Activated CD4-positive, alpha-beta memory T cell treated with anti-CD3 and anti-CD28 coated beads for 36 hours (primary cell): ENCODE measurements at regions not wholly inside any gene's neighbourhood (a gene's known extent, or its start where the extent isn't known, plus 50 kb on each side); places are given as distances from the start of the nearest gene placed in this dataset.

ENCODE experiments used
- CTCF ChIA-PET: fragments of 350-600 bp; sonication (Branson Sonifier 250); formaldehyde crosslinking; loops from one replicate; lab custom pipeline; 2021; ENCODE audit warnings: antibody characterized with exemption, inconsistent platforms; lab: Charles Lee
- POLR2A ChIA-PET: fragments of 350-600 bp; sonication (Branson Sonifier 250); formaldehyde crosslinking; loops from one replicate; lab custom pipeline; 2021; ENCODE audit warnings: antibody characterized with exemption; lab: Charles Lee
- DNase-seq: peaks from one replicate; pipeline ENCODE4 v3.0.0-alpha.2; 2020
- H3K27ac Mint-ChIP-seq: one replicate; pipeline ENCODE4 v1.8.0; 2021; ENCODE audit warnings: mixed read lengths
- H3K27me3 Mint-ChIP-seq: one replicate; pipeline ENCODE4 v1.8.0; 2021; ENCODE audit warnings: mixed read lengths
- H3K36me3 Mint-ChIP-seq: one replicate; pipeline ENCODE4 v1.8.0; 2021; ENCODE audit warnings: mixed read lengths
- H3K4me1 Mint-ChIP-seq: one replicate; pipeline ENCODE4 v1.8.0; 2021; ENCODE audit warnings: low read depth, mixed read lengths
- H3K4me3 Mint-ChIP-seq: one replicate; pipeline ENCODE4 v1.8.0; 2021; ENCODE audit warnings: mild to moderate bottlenecking, mixed read lengths
- H3K9me3 Mint-ChIP-seq: one replicate; pipeline ENCODE4 v1.8.0; 2021; ENCODE audit warnings: mixed read lengths
- intact Hi-C: fragments of 100-400 bp; cut with micrococcal nuclease; formaldehyde crosslinking; loops from one replicate; pipeline ENCODE4 v1.15.1; 2023

DNA sequence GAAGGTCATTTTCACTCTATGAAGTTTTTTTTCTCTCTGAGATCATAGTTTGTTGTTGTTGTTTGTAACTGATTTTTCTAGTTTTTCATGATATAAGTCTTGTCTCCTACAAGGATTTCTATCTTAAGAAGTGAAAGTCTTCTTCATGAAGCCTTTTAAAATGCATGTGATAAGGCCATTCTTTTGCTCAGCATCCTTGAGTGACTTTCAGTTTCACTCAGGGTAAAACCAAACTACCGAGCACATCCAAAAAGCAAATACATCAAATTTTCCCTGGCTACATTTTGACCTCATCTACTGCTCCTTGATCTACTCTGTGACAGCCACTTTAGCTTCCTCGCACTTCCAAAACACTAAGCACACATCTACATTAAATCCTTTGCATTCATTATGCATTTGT is 580.7 kb downstream of the KCTD8 start:
- ChIA-PET POLR2A (no interaction called here), CTCF (no interaction called here)
- peaks cover 18% of the 10 kb centered on the region for H3K9me3 Mint-ChIP-seq
- no peak overlapping the region for H3K27ac Mint-ChIP-seq
- H3K27me3 Mint-ChIP-seq, result no peaks in the 10 kb centered on the region
- no peak overlapping the region for H3K4me3 Mint-ChIP-seq
- H3K4me1 Mint-ChIP-seq, result no peaks in the 10 kb centered on the region
- H3K36me3 Mint-ChIP-seq, result no peaks in the 10 kb centered on the region
- intact Hi-C loops, result no loop called here
- DNase-seq, result no peak

DNA sequence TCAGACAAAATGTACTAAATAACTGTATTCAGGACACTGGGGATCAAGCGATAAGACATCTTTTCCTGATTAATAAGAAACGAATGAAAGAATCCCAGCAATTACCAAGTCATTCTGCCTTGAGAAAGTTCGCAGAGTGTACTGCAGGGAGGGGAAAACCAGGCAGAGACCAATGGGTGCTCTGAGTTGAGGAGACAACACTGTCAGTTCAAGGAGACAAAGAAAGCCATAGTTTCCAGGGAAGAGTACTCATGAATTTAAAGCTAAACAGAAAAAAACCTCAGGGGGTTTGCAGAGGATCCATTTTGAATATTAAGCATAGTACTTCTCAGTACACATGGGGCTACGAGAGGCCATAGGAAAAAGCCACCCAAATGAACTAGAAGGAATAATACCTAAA is 573.0 kb downstream of the KCTD8 start:
- no peaks in the 10 kb centered on the region for H3K4me1 Mint-ChIP-seq
- no peak overlapping the region for H3K4me3 Mint-ChIP-seq
- peaks cover 11% of the 10 kb centered on the region for H3K9me3 Mint-ChIP-seq
- intact Hi-C loops, result no loop called here
- ChIA-PET POLR2A (no interaction called here), CTCF (no interaction called here)
- H3K27ac Mint-ChIP-seq, result no peak overlapping the region
- H3K36me3 Mint-ChIP-seq, result no peaks in the 10 kb centered on the region
- H3K27me3 Mint-ChIP-seq, result no peaks in the 10 kb centered on the region
- no peak for DNase-seq

DNA sequence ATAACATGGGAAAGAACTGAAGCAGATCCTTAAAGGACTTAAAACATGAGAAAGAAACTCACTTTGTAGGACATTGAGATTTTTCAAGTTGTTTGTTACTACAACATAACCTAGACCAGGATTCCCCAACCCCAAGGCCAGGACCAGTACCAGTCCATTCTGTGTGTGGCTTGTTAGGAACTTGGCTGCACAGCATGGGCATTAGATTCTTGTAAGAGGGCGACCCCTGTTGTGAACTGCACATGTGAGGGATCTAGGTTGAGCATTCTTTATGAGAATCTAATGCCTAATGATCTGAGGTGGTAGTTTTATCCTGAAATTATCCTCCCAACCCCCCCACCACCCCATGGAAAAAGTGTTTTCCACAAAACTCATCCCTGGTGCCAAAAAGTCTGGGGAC is 566.1 kb downstream of the KCTD8 start:
- Mint-ChIP-seq H3K4me3 (no peak overlapping the region), H3K27ac (no peak overlapping the region), H3K27me3 (no peaks in the 10 kb centered on the region), H3K4me1 (no peaks in the 10 kb centered on the region), H3K36me3 (no peaks in the 10 kb centered on the region), H3K9me3 (peaks cover 5% of the 10 kb centered on the region)
- intact Hi-C loops, result no loop called here
- ChIA-PET CTCF (no interaction called here), POLR2A (no interaction called here)
- no peak for DNase-seq

DNA sequence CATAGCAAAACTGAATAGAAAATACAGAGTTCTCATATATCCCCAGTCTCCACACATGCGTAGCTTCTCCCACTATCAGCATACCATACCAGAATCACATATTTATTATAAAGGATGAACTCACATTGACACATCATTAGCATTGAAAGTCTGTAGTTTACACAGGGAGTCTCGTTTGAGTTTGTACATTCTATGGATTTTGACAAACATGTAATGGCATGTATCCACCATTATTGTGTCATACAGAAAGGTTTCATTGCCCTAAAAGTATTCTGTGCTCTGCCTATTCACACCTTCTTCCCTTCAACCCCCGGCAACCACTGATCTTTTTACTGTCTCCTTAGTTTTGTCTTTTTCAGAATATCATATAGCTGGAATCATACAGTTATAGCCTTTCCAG is 562.4 kb downstream of the KCTD8 start:
- H3K27me3 Mint-ChIP-seq, result no peaks in the 10 kb centered on the region
- no peak overlapping the region for H3K4me3 Mint-ChIP-seq
- H3K36me3 Mint-ChIP-seq, result no peaks in the 10 kb centered on the region
- H3K4me1 Mint-ChIP-seq, result no peaks in the 10 kb centered on the region
- intact Hi-C loops, result no loop called here
- CTCF ChIA-PET, result no interaction called here
- POLR2A ChIA-PET, result no interaction called here
- no peak for DNase-seq
- peaks cover 4% of the 10 kb centered on the region for H3K9me3 Mint-ChIP-seq
- H3K27ac Mint-ChIP-seq, result no peak overlapping the region

DNA sequence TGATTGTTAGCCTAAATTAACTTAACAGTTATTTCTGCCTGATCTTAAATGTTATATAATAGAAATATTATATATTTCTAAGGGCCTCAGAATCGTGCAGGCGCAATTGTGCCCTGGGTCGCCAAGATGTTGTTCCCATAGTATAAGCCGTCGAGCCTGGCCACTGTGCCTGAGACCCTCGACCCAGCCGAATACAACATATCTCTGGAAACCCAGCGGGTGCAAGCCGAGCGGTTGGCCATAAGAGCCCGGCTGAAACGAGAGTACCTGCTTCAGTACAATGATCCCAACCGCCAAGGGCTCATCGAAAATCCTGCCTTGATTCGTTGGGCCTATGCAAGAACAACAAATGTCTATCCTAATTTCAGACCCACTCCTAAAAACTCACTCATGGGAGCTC is 549.8 kb downstream of the KCTD8 start:
- H3K27me3 Mint-ChIP-seq, result no peaks in the 10 kb centered on the region
- POLR2A ChIA-PET, result no interaction called here

DNA sequence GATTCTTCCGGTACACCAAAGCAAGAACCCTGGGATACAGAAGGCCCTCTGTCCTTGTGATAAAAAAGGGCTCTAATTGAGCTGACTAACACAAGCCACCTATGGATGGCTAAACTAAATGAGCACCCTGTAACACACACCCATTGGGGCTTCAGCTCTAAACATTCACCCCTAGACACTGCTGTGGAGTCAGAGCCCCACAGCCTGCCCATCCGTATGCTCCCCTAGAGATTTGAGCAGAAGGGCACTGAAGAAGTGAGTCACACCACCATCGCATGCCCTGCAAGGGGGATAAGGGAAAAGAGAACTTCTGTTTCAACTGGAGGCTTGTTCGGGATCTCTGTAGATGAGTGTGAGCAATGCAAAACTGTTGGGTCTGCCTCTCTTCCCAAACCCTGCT is 545.2 kb downstream of the KCTD8 start:
- CTCF ChIA-PET, result no interaction called here
- intact Hi-C loops, result no loop called here
- Mint-ChIP-seq H3K9me3 (peaks cover 5% of the 10 kb centered on the region), H3K27ac (no peak overlapping the region), H3K27me3 (no peaks in the 10 kb centered on the region), H3K36me3 (no peaks in the 10 kb centered on the region), H3K4me3 (no peak overlapping the region), H3K4me1 (no peaks in the 10 kb centered on the region)
- DNase-seq, result no peak
- POLR2A ChIA-PET, result no interaction called here

More for the DNA sequence above, 549.8 kb downstream of the KCTD8 start:
- H3K9me3 Mint-ChIP-seq, result peaks cover 9% of the 10 kb centered on the region
- intact Hi-C loops, result no loop called here
- no peak overlapping the region for H3K4me3 Mint-ChIP-seq
- CTCF ChIA-PET, result no interaction called here
- H3K27ac Mint-ChIP-seq, result no peak overlapping the region
- DNase-seq, result no peak
- H3K36me3 Mint-ChIP-seq, result no peaks in the 10 kb centered on the region
- no peaks in the 10 kb centered on the region for H3K4me1 Mint-ChIP-seq

DNA sequence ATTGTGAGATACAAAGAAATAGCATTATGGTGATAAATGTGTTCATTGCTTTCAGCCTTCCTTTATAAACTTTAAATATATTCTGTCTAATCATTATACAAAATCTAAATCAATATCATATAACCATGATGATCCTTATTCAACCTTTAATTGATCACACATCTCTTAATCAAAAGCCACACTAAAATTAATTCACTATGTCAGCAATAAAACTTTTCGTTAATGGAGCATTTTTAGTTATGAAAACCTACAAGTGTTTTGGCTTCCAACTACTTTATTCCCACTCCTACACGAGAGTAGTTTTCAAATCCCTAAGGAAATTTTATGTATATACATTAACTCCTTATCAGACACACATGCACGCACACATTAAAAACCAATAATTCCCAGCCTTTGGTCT is 530.2 kb downstream of the KCTD8 start:
- H3K27me3 Mint-ChIP-seq, result no peaks in the 10 kb centered on the region
- peaks cover 22% of the 10 kb centered on the region for H3K9me3 Mint-ChIP-seq
- H3K36me3 Mint-ChIP-seq, result no peaks in the 10 kb centered on the region
- no peak for DNase-seq
- ChIA-PET POLR2A (no interaction called here), CTCF (no interaction called here)
- H3K4me1 Mint-ChIP-seq, result no peaks in the 10 kb centered on the region
- no peak overlapping the region for H3K4me3 Mint-ChIP-seq
- intact Hi-C loops, result no loop called here
- no peak overlapping the region for H3K27ac Mint-ChIP-seq

DNA sequence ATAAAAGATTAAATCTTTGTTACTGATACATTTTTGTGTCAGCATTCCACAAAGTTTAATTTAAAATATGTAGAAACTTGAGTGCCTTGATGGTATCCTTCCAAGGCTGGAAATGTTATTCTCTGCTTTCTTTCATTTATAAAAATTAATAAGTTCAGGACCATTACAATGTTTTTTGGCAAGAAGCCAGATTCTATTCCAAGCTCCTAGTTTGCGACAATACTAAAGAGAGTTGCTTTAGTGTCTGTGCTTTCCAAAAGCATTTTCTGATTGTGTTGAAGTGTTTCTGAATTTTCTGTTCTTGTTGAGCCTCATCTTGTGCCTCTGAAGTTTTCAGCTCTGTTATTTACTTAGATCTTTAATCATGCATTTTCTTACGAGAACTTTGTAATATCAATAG is 516.2 kb downstream of the KCTD8 start:
- H3K27me3 Mint-ChIP-seq, result no peaks in the 10 kb centered on the region
- H3K4me1 Mint-ChIP-seq, result no peaks in the 10 kb centered on the region
- H3K4me3 Mint-ChIP-seq, result no peak overlapping the region
- no peaks in the 10 kb centered on the region for H3K36me3 Mint-ChIP-seq
- no peak overlapping the region for H3K27ac Mint-ChIP-seq
- ChIA-PET POLR2A (no interaction called here), CTCF (no interaction called here)
- H3K9me3 Mint-ChIP-seq, result no peaks in the 10 kb centered on the region
- intact Hi-C loops, result no loop called here
- no peak for DNase-seq

DNA sequence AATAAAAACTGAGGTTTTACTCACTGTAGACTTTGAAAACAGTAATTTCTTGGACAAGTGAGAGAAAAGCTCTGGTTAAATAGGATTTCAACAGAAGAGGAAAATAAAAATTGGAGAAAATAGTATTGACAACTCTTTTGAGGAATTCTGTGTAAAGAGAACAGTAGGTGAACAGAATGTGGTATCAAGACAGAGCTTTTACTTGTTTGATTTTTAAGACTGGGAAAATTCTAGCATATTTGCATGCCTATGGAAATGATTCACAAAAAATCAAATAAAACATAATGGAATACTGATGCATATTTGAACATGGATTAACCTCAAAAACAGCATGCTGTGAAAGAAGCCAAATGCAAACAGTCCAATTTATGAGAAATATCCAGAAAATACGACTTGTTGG is 504.6 kb downstream of the KCTD8 start:
- no peak overlapping the region for H3K4me3 Mint-ChIP-seq
- CTCF ChIA-PET, result no interaction called here
- no peaks in the 10 kb centered on the region for H3K36me3 Mint-ChIP-seq
- no peaks in the 10 kb centered on the region for H3K27me3 Mint-ChIP-seq
- no peak overlapping the region for H3K27ac Mint-ChIP-seq
- no peaks in the 10 kb centered on the region for H3K4me1 Mint-ChIP-seq
- H3K9me3 Mint-ChIP-seq, result peaks cover 5% of the 10 kb centered on the region
- POLR2A ChIA-PET, result no interaction called here
- intact Hi-C loops, result no loop called here
- no peak for DNase-seq

DNA sequence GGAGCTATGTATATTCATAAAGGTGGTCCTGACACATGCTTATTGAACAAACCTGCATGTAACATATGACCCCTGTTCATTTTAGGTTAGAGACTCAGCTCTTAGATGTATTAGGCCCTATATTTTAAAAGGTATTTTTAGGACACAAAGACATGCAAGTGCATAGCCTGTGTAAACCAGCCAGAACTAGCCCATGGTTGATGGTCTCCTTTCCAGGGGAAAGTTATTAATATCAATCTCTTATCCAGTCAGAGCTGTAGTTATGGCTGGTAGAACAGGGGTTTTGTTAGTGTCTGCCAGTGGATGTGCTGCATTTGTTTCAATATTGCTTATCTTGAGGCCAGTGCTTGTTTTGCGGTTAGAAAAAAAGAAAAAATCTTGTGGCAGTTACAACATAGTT is 488.6 kb downstream of the KCTD8 start:
- no peaks in the 10 kb centered on the region for H3K36me3 Mint-ChIP-seq
- H3K4me1 Mint-ChIP-seq, result no peaks in the 10 kb centered on the region
- no peak for DNase-seq
- no peaks in the 10 kb centered on the region for H3K27me3 Mint-ChIP-seq
- peaks cover 2% of the 10 kb centered on the region for H3K9me3 Mint-ChIP-seq
- no peak overlapping the region for H3K4me3 Mint-ChIP-seq
- ChIA-PET CTCF (no interaction called here), POLR2A (no interaction called here)
- intact Hi-C loops, result no loop called here
- H3K27ac Mint-ChIP-seq, result no peak overlapping the region

DNA sequence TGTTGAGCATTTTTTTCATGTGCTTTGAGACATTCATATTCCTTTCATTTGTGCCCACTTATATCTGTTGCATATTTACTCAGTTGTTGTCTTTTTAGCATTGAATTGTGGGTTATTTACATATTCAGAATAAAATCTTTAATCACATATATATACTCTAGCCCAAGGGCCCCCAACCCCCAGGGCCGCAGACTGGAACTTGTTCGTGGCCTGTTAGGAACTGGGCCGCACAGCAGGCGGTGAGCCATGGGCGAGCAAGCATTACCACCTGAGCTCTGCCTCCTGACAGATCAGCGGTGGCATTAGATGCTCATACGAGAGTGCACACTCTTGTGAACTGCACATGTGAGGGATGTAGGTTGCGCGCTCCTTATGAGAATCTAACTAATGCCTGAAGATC is 480.6 kb downstream of the KCTD8 start:
- no peak overlapping the region for H3K4me3 Mint-ChIP-seq
- CTCF ChIA-PET, result no interaction called here

DNA sequence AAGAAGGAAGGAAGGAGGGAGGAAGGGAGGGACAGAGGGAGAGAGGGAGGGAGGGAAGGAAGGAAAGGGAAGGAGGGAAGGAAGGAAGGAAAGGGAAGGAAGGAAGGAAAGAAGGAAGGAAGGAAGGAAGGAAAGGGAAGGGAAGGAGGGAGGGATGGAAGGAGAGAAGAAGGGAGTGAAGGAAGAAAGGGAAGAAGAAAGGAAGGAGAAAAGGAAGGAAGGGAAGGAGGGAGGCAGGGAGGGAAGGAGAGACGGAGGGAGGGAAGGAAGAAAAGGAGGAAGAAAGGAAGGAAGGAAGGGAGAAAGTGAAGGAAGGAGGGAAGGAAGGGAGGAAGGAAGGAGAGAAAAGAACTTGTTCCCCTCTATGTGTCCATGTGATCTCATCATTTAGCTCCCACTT is 465.0 kb downstream of the KCTD8 start:
- no peak overlapping the region for H3K4me3 Mint-ChIP-seq

More for the DNA sequence above, 480.6 kb downstream of the KCTD8 start:
- no peak for DNase-seq
- H3K9me3 Mint-ChIP-seq, result no peaks in the 10 kb centered on the region
- H3K27ac Mint-ChIP-seq, result no peak overlapping the region
- intact Hi-C loops, result no loop called here
- no peaks in the 10 kb centered on the region for H3K4me1 Mint-ChIP-seq
- POLR2A ChIA-PET, result no interaction called here
- H3K27me3 Mint-ChIP-seq, result no peaks in the 10 kb centered on the region
- no peaks in the 10 kb centered on the region for H3K36me3 Mint-ChIP-seq

DNA sequence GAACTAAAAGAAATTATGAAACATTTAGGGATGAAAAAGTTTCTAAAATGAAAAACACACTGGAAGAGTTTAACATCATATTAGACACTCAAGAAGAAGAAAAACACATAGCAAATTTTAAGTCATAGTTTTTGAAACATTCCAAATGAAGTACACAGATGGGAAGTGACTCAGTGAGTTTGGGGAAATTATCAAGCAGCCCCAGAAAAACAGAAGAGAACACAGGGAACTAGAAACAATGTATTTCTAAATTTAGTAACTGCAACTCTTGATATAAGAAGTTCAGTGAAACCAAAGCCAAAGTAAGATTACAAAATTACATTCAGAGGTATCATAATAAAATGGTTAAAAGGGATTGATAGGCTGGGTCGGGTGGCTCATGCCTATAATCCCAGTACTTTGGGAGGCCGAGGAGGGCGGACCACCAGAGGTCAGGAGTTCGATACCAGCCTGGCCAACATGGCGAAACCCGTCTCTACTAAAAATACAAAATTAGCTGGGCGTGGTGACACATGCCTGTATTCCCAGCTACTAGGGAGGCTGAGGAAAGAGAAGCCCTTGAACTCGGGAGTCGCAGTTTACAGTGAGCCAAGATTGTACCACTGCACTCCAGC is 461.2 kb downstream of the KCTD8 start:
- no peak for DNase-seq
- Mint-ChIP-seq H3K27ac (no peak overlapping the region), H3K4me1 (no peaks in the 10 kb centered on the region), H3K27me3 (no peaks in the 10 kb centered on the region), H3K9me3 (peaks cover 6% of the 10 kb centered on the region), H3K36me3 (no peaks in the 10 kb centered on the region), H3K4me3 (no peak overlapping the region)
- ChIA-PET POLR2A (no interaction called here), CTCF (no interaction called here)
- intact Hi-C loops, result no loop called here

More for the DNA sequence above, 465.0 kb downstream of the KCTD8 start:
- Mint-ChIP-seq H3K27me3 (no peaks in the 10 kb centered on the region), H3K9me3 (peaks cover 12% of the 10 kb centered on the region), H3K36me3 (no peaks in the 10 kb centered on the region), H3K27ac (no peak overlapping the region), H3K4me1 (no peaks in the 10 kb centered on the region)
- CTCF ChIA-PET, result no interaction called here
- POLR2A ChIA-PET, result no interaction called here
- no peak for DNase-seq
- intact Hi-C loops, result no loop called here
